ENCODE measurements at regions not wholly inside any gene's neighbourhood (a gene's known extent, or its start where the extent isn't known, plus 50 kb on each side); places are given as distances from the start of the nearest gene placed in this dataset.

DNA sequence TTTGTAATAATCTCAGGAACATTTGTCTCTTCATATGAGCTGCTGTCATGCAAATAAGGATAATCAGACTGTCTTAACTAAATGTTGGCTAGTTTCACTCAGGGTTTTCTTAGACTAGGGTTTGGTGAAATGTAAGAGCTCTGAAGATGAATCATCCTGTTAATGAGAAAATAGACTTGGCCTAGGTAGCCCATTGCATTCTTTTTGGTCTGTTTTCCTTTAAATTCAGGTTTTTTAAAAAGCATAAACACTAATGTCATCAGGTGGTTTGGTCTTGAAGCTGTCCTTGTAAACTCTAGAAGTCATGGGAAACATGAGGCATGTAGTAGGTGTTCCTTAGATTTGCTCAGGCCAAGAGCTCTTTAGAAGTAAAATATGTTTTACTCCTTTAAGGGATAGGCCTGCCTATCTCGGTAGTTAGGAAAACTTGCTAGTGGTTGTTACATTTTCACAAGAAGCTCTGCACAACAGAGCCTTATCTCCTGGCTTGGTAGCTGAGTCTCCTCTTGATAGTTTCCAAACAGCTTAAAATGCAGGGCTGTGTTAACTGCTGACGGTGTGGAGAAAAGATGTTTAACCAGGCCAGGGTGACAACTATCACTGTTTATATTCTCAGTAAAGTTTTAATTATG is 62.0 kb upstream of the C1QTNF9B start:
- TF ChIP-seq, protein P1, sequence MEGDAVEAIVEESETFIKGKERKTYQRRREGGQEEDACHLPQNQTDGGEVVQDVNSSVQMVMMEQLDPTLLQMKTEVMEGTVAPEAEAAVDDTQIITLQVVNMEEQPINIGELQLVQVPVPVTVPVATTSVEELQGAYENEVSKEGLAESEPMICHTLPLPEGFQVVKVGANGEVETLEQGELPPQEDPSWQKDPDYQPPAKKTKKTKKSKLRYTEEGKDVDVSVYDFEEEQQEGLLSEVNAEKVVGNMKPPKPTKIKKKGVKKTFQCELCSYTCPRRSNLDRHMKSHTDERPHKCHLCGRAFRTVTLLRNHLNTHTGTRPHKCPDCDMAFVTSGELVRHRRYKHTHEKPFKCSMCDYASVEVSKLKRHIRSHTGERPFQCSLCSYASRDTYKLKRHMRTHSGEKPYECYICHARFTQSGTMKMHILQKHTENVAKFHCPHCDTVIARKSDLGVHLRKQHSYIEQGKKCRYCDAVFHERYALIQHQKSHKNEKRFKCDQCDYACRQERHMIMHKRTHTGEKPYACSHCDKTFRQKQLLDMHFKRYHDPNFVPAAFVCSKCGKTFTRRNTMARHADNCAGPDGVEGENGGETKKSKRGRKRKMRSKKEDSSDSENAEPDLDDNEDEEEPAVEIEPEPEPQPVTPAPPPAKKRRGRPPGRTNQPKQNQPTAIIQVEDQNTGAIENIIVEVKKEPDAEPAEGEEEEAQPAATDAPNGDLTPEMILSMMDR (IDR thresholded peaks at IDR 0.05; ENCODE audit: poor library complexity) = no peak
- no peak for TF ChIP-seq EZH2 (IDR thresholded peaks at IDR 0.05; ENCODE audit: borderline replicate concordance)

All from hepatocyte (in vitro differentiated cells).